BJ (cell line): ENCODE measurements at regions not wholly inside any gene's neighbourhood (a gene's known extent, or its start where the extent isn't known, plus 50 kb on each side); places are given as distances from the start of the nearest gene placed in this dataset.

Experiments
- CTCF ChIA-PET: fragments of 350-600 bp; formaldehyde crosslinking; extraction: SDS; loops from one replicate; lab custom pipeline; 2021; ENCODE audit warnings: antibody characterized with exemption, inconsistent platforms; lab: Yijun Ruan, JAX
- POLR2A ChIA-PET: fragments of 300-600 bp; sonication (Branson Sonifier 250); formaldehyde crosslinking; extraction: SDS; loops from one replicate; lab custom pipeline; 2021; ENCODE audit warnings: antibody characterized with exemption; lab: Charles Lee
- DNase-seq: peaks from one replicate; pipeline ENCODE4 v3.0.0-alpha.2; 2011; ENCODE audit warnings: low read depth
- H3K27me3 ChIP-seq: 2 replicates; pipeline ENCODE4 v1.6.0; 2011; ENCODE audit warnings: low read length; ENCODE audit not compliant: control insufficient read depth, insufficient read depth
- H3K36me3 ChIP-seq: 2 replicates; pipeline ENCODE4 v1.5.1; 2011; ENCODE audit warnings: low read length; ENCODE audit not compliant: control insufficient read depth, insufficient read depth
- H3K4me3 ChIP-seq: 2 replicates; pipeline ENCODE4 v1.5.1; 2011; ENCODE audit warnings: low read depth, mild to moderate bottlenecking, control low read depth, low read length
- TF ChIP-seq, protein P1 (sequence below): IDR thresholded peaks from 2 replicates; pipeline ENCODE4 v1.5.1; 2011; ENCODE audit warnings: low read depth, mild to moderate bottlenecking, control low read depth, inconsistent platforms, low read length, moderate library complexity; ENCODE audit not compliant: insufficient read depth

- CTCF ChIA-PET, result no interaction called here
- no peak overlapping the region for H3K4me3 ChIP-seq
- POLR2A ChIA-PET, result no interaction called here
- no peak for DNase-seq
- H3K36me3 ChIP-seq, result no peaks in the 10 kb centered on the region
- TF ChIP-seq, protein P1, sequence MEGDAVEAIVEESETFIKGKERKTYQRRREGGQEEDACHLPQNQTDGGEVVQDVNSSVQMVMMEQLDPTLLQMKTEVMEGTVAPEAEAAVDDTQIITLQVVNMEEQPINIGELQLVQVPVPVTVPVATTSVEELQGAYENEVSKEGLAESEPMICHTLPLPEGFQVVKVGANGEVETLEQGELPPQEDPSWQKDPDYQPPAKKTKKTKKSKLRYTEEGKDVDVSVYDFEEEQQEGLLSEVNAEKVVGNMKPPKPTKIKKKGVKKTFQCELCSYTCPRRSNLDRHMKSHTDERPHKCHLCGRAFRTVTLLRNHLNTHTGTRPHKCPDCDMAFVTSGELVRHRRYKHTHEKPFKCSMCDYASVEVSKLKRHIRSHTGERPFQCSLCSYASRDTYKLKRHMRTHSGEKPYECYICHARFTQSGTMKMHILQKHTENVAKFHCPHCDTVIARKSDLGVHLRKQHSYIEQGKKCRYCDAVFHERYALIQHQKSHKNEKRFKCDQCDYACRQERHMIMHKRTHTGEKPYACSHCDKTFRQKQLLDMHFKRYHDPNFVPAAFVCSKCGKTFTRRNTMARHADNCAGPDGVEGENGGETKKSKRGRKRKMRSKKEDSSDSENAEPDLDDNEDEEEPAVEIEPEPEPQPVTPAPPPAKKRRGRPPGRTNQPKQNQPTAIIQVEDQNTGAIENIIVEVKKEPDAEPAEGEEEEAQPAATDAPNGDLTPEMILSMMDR, result no peak
- H3K27me3 ChIP-seq, result peaks cover 11% of the 10 kb centered on the region
These were observed 122.2 kb upstream of the CADM1 start for GRCh38 chr11:115626414-115626813.

DNA sequence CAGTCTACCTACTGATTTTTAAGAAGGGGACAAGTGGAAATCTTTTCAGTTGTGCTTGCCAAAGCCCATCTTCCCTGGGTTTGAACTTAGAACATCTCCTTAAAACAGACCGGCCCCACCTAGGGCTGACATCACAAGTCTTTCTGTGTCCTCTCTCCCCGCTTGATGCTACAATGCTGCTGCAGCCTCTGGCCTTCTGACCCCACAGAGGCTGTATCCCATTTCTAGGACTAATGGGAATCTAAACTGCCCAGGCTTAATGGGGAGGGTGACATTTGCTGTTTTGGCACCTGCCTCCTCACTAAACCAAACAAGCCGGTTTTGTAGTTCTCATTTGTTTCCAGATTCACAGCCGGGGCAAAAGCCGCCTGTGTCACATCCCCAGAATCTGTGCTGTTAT, 121.3 kb upstream of the CADM1 start:
- Histone ChIP-seq H3K36me3 (no peaks in the 10 kb centered on the region), H3K27me3 (peaks cover 7% of the 10 kb centered on the region), H3K4me3 (no peak overlapping the region)
- POLR2A ChIA-PET, result no interaction called here
- DNase-seq, result no peak
- TF ChIP-seq, protein P1, result no peak
- CTCF ChIA-PET, result no interaction called here

DNA sequence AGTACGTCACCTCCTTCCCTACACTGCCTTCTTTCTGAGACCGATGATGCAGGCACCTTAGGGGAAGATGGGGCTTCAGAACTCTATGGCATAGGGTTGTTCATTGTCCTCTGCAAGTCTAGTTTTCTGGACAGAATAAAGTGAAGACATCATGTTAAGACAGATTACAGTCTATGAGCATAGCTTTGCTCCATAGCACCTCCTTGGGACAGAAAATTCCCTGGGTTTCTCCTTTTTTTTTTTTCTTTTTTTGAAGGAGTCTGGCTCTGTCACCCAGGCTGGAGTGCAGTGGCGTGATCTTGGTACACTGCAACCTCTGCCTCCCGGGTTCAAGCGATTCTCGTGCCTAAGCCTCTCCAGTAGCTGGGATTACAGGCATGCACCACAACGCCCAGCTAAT, 119.8 kb upstream of the CADM1 start:
- TF ChIP-seq, protein P1, result 0 out of 2 replicates have a peak, but pooled peaks have one; percentile 4
- ChIA-PET POLR2A (no interaction called here), CTCF (no interaction called here)
- DNase-seq, result no peak
- Histone ChIP-seq H3K4me3 (no peak overlapping the region), H3K36me3 (no peaks in the 10 kb centered on the region), H3K27me3 (0 out of 2 replicates have a peak, but pooled peaks cover 2% of the 10 kb centered on the region)

DNA sequence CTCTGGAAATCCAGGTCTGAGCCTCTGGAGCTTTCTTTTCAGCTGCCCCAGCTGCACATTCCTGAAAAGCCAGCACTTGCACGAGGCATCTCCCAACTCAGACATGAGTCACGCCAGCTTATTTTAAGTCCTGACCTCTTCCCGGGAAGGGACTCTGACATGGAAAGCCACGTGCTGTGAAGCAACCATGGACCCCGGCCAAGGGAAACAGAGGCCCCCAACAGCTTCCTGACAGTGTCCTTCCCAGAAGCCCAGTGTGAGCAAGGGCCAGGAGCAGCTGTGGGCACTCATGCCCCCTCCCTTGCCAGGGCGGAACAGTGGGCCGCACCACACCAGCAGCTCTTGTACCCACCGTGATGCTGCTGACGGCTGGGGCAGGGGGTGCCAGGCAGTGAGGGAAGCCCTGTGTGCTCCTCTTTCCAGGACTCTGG, 118.8 kb upstream of the CADM1 start:
- DNase-seq, result peak; percentile 93
- no peaks in the 10 kb centered on the region for H3K36me3 ChIP-seq
- no peak overlapping the region for H3K4me3 ChIP-seq
- CTCF ChIA-PET, result interaction anchor here (1.1 kb wide), 1 partner anchor 27 kb away, joined by 4 read pairs; no protein-coding TSS in a partner anchor
- H3K27me3 ChIP-seq, result 0 out of 2 replicates have a peak, but pooled peaks cover 2% of the 10 kb centered on the region
- TF ChIP-seq, protein P1, result no peak
- POLR2A ChIA-PET, result interaction anchor here (0.6 kb wide), 1 partner anchor 1332 kb away, joined by 3 read pairs; no protein-coding TSS in a partner anchor

DNA sequence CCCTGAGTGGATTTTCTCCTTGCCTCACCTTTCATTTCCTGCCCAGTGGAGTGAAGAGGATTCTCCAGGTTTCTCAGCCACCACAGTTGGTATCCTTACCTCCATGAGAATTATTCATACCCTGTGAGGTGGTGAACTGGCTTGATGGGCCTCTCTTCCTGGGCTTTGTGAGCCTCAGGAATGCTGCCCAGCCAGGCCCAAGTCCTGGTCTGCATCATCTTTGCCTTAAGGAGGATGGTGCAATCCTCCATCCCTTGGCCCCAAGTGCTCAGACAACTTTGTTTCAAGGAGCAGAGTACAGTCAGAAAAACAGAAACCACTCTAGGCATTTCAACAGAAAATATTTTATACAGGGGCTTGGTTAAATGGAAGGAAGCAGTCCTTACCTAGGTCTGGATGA, 114.2 kb upstream of the CADM1 start:
- POLR2A ChIA-PET, result no interaction called here
- CTCF ChIA-PET, result no interaction called here
- DNase-seq, result no peak

More for the DNA sequence above, 114.2 kb upstream of the CADM1 start:
- TF ChIP-seq, protein P1, result no peak
- H3K4me3 ChIP-seq, result no peak overlapping the region
- no peaks in the 10 kb centered on the region for H3K27me3 ChIP-seq
- H3K36me3 ChIP-seq, result no peaks in the 10 kb centered on the region
